ENCODE measurements at regions not wholly inside any gene's neighbourhood (a gene's known extent, or its start where the extent isn't known, plus 50 kb on each side); places are given as distances from the start of the nearest gene placed in this dataset.
A peak's percentile ranks its signal among the peaks of the same experiment; 100 is the strongest.

- Histone ChIP-seq H3K9me3 (ENCODE audit: low read length) (peaks cover 96% of the 10 kb centered on the region), H3K36me3 (replicated peaks in 1 of 2; ENCODE audit: control insufficient read depth in 1 of 2, insufficient read depth in 2 of 2, low read length in 2 of 2) (no peaks in the 10 kb centered on the region), H3K9ac (ENCODE audit: insufficient read depth, low read depth, low read length) (no peak overlapping the region), H3K27me3 (ENCODE audit: control insufficient read depth in 1 of 2, insufficient read depth in 2 of 2, low read length in 2 of 2) (no peaks in the 10 kb centered on the region), H3K4me3 (replicated peaks in 1 of 3; ENCODE audit: insufficient read depth in 1 of 3, low read depth in 2 of 3, low read length in 3 of 3) (no peak overlapping the region), H3K4me1 (ENCODE audit: insufficient read depth, low read length) (no peaks in the 10 kb centered on the region), H3K4me2 (ENCODE audit: low read depth, low read length) (no peak overlapping the region), H4K20me1 (ENCODE audit: insufficient read depth, low read length) (no peaks in the 10 kb centered on the region), H3K79me2 (ENCODE audit: insufficient read depth, low read length) (no peaks in the 10 kb centered on the region), H3K27ac (ENCODE audit: extremely low read length, insufficient read depth, low read length) (no peak overlapping the region), H2AFZ (ENCODE audit: low read length) (no peak overlapping the region)
- FAIRE-seq (no peak), DNase-seq (ENCODE audit: low spot score) (no peak), ATAC-seq (peak; percentile 23; the same call in 2 of the 3 replicates)
- TF ChIP-seq ZSCAN31 (CRISPR knock-in tag; IDR thresholded peaks at IDR 0.05; ENCODE audit: low read depth) (peak; percentile 38; the same call in 1 of the 2 replicates), ZNF274 (CRISPR knock-in tag; IDR thresholded peaks at IDR 0.05) (no peak)
- WGBS (ENCODE audit: low lambda C conversion rate), result 7% methylated on average over 11 of the region's 11 CpGs
- POLR2A ChIA-PET, result no interaction called here
- CTCF ChIA-PET (ENCODE audit: low intra/inter-chr PET ratio, low total read pairs), result no interaction called here
- BruUV-seq (replicated peaks), result no TSS peak
- in situ Hi-C loops (cut with HindIII; ENCODE audit: extremely low pct_ligation_motif_present, low pct_unique_long_range_greater_than_20kb) (no loop called here), intact Hi-C loops (cut with micrococcal nuclease; ENCODE audit: unreplicated experiment) (no loop called here)
These were observed 482.5 kb downstream of the C6orf118 start for GRCh38 chr6:164826831-164827468.

GRCh38 chr6:164825386-164825785 lies 484.0 kb downstream of the C6orf118 start:
- FAIRE-seq, result no peak
- intact Hi-C loops (cut with micrococcal nuclease; ENCODE audit: unreplicated experiment) (no loop called here), in situ Hi-C loops (cut with HindIII; ENCODE audit: extremely low pct_ligation_motif_present, low pct_unique_long_range_greater_than_20kb) (no loop called here)
- ChIA-PET POLR2A (no interaction called here), CTCF (ENCODE audit: low intra/inter-chr PET ratio, low total read pairs) (no interaction called here)
- ATAC-seq, result no peak
- Histone ChIP-seq H3K4me3 (replicated peaks in 1 of 3; ENCODE audit: insufficient read depth in 1 of 3, low read depth in 2 of 3, low read length in 3 of 3) (no peak overlapping the region), H3K79me2 (ENCODE audit: insufficient read depth, low read length) (no peaks in the 10 kb centered on the region), H3K4me2 (ENCODE audit: low read depth, low read length) (no peak overlapping the region), H3K9ac (ENCODE audit: insufficient read depth, low read depth, low read length) (no peak overlapping the region), H3K9me3 (ENCODE audit: low read length) (peaks cover 98% of the 10 kb centered on the region), H2AFZ (ENCODE audit: low read length) (no peak overlapping the region), H3K4me1 (ENCODE audit: insufficient read depth, low read length) (no peaks in the 10 kb centered on the region), H3K36me3 (replicated peaks in 1 of 2; ENCODE audit: control insufficient read depth in 1 of 2, insufficient read depth in 2 of 2, low read length in 2 of 2) (no peaks in the 10 kb centered on the region), H3K27ac (ENCODE audit: extremely low read length, insufficient read depth, low read length) (no peak overlapping the region), H3K27me3 (ENCODE audit: control insufficient read depth in 1 of 2, insufficient read depth in 2 of 2, low read length in 2 of 2) (no peaks in the 10 kb centered on the region), H4K20me1 (ENCODE audit: insufficient read depth, low read length) (no peaks in the 10 kb centered on the region)
- WGBS (ENCODE audit: low lambda C conversion rate), result 21% methylated on average over 3 of the region's 3 CpGs
- BruUV-seq (replicated peaks), result no TSS peak
- no peak for DNase-seq (ENCODE audit: low spot score)
- no peak for TF ChIP-seq NFATC3 (CRISPR knock-in tag; IDR thresholded peaks at IDR 0.05)
- TF ChIP-seq SNRNP70 (IDR thresholded peaks at IDR 0.05; ENCODE audit: low read depth, low read length), result no peak

Data from HepG2 (cell line).